HepG2 (cell line): ENCODE measurements at regions not wholly inside any gene's neighbourhood (a gene's known extent, or its start where the extent isn't known, plus 50 kb on each side); places are given as distances from the start of the nearest gene placed in this dataset.

Source experiments
- ATAC-seq: fragments of 200-7000 bp; cut with Tn5 transposase; 3 replicates; pipeline ENCODE4 v1.9.1; 2020; ENCODE audit warnings: mild to moderate bottlenecking, moderate library complexity
- BruUV-seq: library from RNA; stranded (reverse); fragments of 400-500 nt; replicated peaks from 2 replicates; lab custom pipeline; 2021; lab: Mats Ljungman, UMichigan
- CTCF ChIA-PET: fragments of 300-600 bp; formaldehyde crosslinking; extraction: SDS; loops from one replicate; lab custom pipeline; 2021; ENCODE audit warnings: low total read pairs, inconsistent platforms, low intra/inter-chr PET ratio; lab: Yijun Ruan, JAX
- POLR2A ChIA-PET: fragments of 350-600 bp; sonication (Branson Sonifier 250); formaldehyde crosslinking; loops from one replicate; lab custom pipeline; 2020; ENCODE audit warnings: antibody characterized with exemption, inconsistent platforms; lab: Yijun Ruan, JAX
- DNase-seq: peaks from one replicate; pipeline ENCODE4 v3.0.0-alpha.2; 2015; ENCODE audit warnings: low spot score
- FAIRE-seq: peaks from 3 replicates; lab custom pipeline; 2011; peaks lifted over from hg19 to GRCh38; lab: Jason Lieb, UNC
- H2AFZ ChIP-seq: one replicate; pipeline ENCODE4 v1.6.1; 2011; ENCODE audit warnings: low read length, inconsistent platforms
- H3K27ac ChIP-seq: fragments of 300-600 bp; 3 replicates; pipeline ENCODE4 v1.8.0; 2011; ENCODE audit warnings: mixed run types, mild to moderate bottlenecking, mixed read lengths, low read length, inconsistent platforms; ENCODE audit not compliant: insufficient read depth; ENCODE audit errors: extremely low read length
- H3K27me3 ChIP-seq, 2 experiments: fragments of 200-600 bp in 1 of 2; 2 replicates in 1 of 2; 3 replicates in 1 of 2; pipeline versions ENCODE4 v1.6.0 to v1.8.0; 2011; ENCODE audit warnings: low read length in 2 of 2, mild to moderate bottlenecking in 2 of 2, moderate library complexity in 2 of 2, inconsistent platforms in 1 of 2; ENCODE audit not compliant: insufficient read depth in 2 of 2, control insufficient read depth in 1 of 2
- H3K36me3 ChIP-seq, 2 experiments: fragments of 200-600 bp in 1 of 2; replicated peaks in 1 of 2; 2 replicates in 1 of 2; 3 replicates in 1 of 2; pipeline versions ENCODE4 v1.5.1 to v1.8.0; 2011; ENCODE audit warnings: low read length in 2 of 2, inconsistent platforms in 1 of 2; ENCODE audit not compliant: insufficient read depth in 2 of 2, control insufficient read depth in 1 of 2
- H3K4me1 ChIP-seq: 2 replicates; pipeline ENCODE4 v1.5.1; 2012; ENCODE audit warnings: low read length, inconsistent platforms; ENCODE audit not compliant: insufficient read depth
- H3K4me2 ChIP-seq: 2 replicates; pipeline ENCODE4 v1.6.0; 2011; ENCODE audit warnings: low read depth, low read length, inconsistent platforms
- H3K4me3 ChIP-seq, 3 experiments: fragments of 200-600 bp in 1 of 3; sonication (generic), shearing (Covaris generic) in 1 of 3; replicated peaks in 1 of 3; 2 replicates each; pipeline ENCODE4 v1.5.1; 2011 to 2016; ENCODE audit warnings: low read length in 3 of 3, inconsistent platforms in 2 of 3, low read depth in 2 of 3, mild to moderate bottlenecking in 2 of 3, control low read depth in 1 of 3, mixed read lengths in 1 of 3; ENCODE audit not compliant: insufficient read depth in 1 of 3
- H3K79me2 ChIP-seq: one replicate; pipeline ENCODE4 v1.6.1; 2011; ENCODE audit warnings: low read length, inconsistent platforms; ENCODE audit not compliant: insufficient read depth
- H3K9ac ChIP-seq: 2 replicates; pipeline ENCODE4 v1.6.0; 2011; ENCODE audit warnings: mild to moderate bottlenecking, low read depth, low read length, inconsistent platforms; ENCODE audit not compliant: insufficient read depth
- H3K9me3 ChIP-seq: 2 replicates; pipeline ENCODE4 v1.5.1; 2012; ENCODE audit warnings: mild to moderate bottlenecking, low read length
- H4K20me1 ChIP-seq: 2 replicates; pipeline ENCODE4 v1.6.0; 2011; ENCODE audit warnings: inconsistent platforms, mild to moderate bottlenecking, low read length, moderate library complexity; ENCODE audit not compliant: insufficient read depth
- CCDC6 ChIP-seq: sonication (generic); formaldehyde crosslinking; IDR thresholded peaks from 2 replicates; pipeline ENCODE4 v1.8.1; 2022; ENCODE audit warnings: mild to moderate bottlenecking, missing genetic modification reagents, moderate library complexity
- RAD21 ChIP-seq: fragments of 450-650 bp; formaldehyde crosslinking; IDR thresholded peaks from 2 replicates; pipeline ENCODE4 v1.5.0; 2020; ENCODE audit warnings: mild to moderate bottlenecking
- SP1 ChIP-seq, 2 experiments: fragments of 450-650 bp in 1 of 2; sonication (generic) in 1 of 2; formaldehyde crosslinking in 1 of 2; IDR thresholded peaks; 2 replicates each; pipeline versions ENCODE4 v1.4.0 to v1.6.1; 2016 to 2020; ENCODE audit warnings: missing genetic modification reagents in 1 of 2
- ZC3H13 ChIP-seq: sonication (generic); formaldehyde crosslinking; IDR thresholded peaks from 2 replicates; pipeline ENCODE4 v1.8.1; 2023; ENCODE audit warnings: mild to moderate bottlenecking, missing genetic modification reagents, moderate library complexity
- ZNF503 ChIP-seq: sonication (generic); formaldehyde crosslinking; IDR thresholded peaks from 2 replicates; pipeline ENCODE4 v1.4.0; 2020; ENCODE audit warnings: missing genetic modification reagents
- ZNF615 ChIP-seq: sonication (generic); formaldehyde crosslinking; IDR thresholded peaks from 2 replicates; pipeline ENCODE4 v1.5.0; 2020; ENCODE audit warnings: mild to moderate bottlenecking, missing genetic modification reagents, borderline replicate concordance
- ZNF816 ChIP-seq: sonication (generic); formaldehyde crosslinking; IDR thresholded peaks from 2 replicates; pipeline ENCODE4 v1.8.0; 2022; ENCODE audit warnings: missing genetic modification reagents, mild to moderate bottlenecking, borderline replicate concordance
- WGBS: methylation state at CpG from one replicate; pipeline ENCODE4 v1.1.6; 2017; ENCODE audit warnings: low lambda C conversion rate; 5-methylcytosine and 5-hydroxymethylcytosine counted together
- in situ Hi-C: cut with HindIII; loops from 2 replicates; pipeline ENCODE4 v1.10.0; 2017; ENCODE audit warnings: low pct_unique_long_range_greater_than_20kb; ENCODE audit not compliant: extremely low pct_ligation_motif_present
- intact Hi-C: fragments of 100-400 bp; cut with micrococcal nuclease; formaldehyde crosslinking; loops from one replicate; pipeline ENCODE4 v1.10.0; 2022; ENCODE audit not compliant: unreplicated experiment
- TF ChIP-seq, protein P1 (sequence below): IDR thresholded peaks from 2 replicates; pipeline ENCODE4 v1.6.1; 2018; ENCODE audit warnings: missing genetic modification reagents, mild to moderate bottlenecking, missing compliant biosample characterization

- FAIRE-seq, result no peak
- in situ Hi-C loops, result no loop called here
Measured at GRCh38 chr1:239861985-239862384, 229.7 kb upstream of the FMN2 start.

DNA sequence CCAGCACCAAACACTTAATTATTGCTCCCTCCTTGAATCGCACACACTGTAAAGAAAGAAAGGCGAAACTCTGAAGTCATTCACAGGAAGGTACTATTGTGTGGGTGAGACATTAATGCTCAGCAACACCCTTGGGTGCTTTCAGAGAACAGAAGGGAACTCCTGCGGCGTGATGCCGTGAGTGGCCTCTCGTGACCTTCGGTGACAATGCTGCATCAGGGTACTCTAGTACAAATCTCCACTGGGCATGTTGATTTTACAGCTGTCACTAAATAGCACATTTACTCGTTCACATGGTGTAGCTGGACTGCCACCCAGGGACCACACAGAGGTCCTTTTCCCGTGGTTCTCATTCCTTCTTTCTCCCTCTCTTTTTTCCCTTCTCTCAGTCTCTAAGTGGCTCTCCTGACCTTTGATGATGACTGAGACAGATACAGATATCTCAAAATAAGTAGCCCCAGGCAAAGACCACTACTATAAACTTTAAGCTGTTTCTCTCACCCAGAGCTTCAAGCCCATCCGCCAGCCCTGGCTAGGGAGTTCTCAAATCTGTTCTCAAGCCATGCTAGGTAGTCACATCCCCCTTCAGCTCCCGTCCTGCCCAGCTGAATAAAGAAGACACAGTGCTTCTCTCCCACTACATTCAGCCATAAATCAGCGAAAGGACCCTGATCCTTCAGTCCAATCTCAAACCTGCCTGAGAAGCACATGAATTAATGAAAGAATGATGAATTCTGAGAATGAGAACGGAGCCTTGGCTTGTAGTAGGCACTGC is 223.4 kb upstream of the FMN2 start:
- no peak overlapping the region for H3K4me2 ChIP-seq
- H3K4me3 ChIP-seq, result no peak overlapping the region
- CTCF ChIA-PET, result no interaction called here
- in situ Hi-C loops, result no loop called here
- H3K36me3 ChIP-seq, result no peaks in the 10 kb centered on the region
- H2AFZ ChIP-seq, result no peak overlapping the region
- H3K27ac ChIP-seq, result no peak overlapping the region
- no TSS peak for BruUV-seq
- H3K27me3 ChIP-seq, result no peaks in the 10 kb centered on the region; a peak in 1 of 5 replicates
- no peaks in the 10 kb centered on the region for H3K4me1 ChIP-seq
- no peaks in the 10 kb centered on the region for H3K79me2 ChIP-seq
- FAIRE-seq (no peak), ATAC-seq (no peak)
- TF ChIP-seq RAD21 (CRISPR knock-in tag) (no peak), ZNF816 (CRISPR knock-in tag) (no peak), SP1 (IDR thresholded peaks at IDR 0.05) (no peak), SP1 (CRISPR knock-in tag; IDR thresholded peaks at IDR 0.05) (no peak), ZNF503 (no peak), CCDC6 (CRISPR knock-in tag) (no peak), ZNF615 (CRISPR knock-in tag) (no peak)
- TF ChIP-seq, protein P1, sequence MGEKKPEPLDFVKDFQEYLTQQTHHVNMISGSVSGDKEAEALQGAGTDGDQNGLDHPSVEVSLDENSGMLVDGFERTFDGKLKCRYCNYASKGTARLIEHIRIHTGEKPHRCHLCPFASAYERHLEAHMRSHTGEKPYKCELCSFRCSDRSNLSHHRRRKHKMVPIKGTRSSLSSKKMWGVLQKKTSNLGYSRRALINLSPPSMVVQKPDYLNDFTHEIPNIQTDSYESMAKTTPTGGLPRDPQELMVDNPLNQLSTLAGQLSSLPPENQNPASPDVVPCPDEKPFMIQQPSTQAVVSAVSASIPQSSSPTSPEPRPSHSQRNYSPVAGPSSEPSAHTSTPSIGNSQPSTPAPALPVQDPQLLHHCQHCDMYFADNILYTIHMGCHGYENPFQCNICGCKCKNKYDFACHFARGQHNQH (CRISPR knock-in tag), result no peak
- TF ChIP-seq, all 625 proteins: peak for 0
- H3K9ac ChIP-seq, result no peak overlapping the region
- no peak for DNase-seq
- H4K20me1 ChIP-seq, result no peaks in the 10 kb centered on the region
- WGBS, result 46% methylated on average over 13 of the region's 13 CpGs
- intact Hi-C loops, result no loop called here
- no peaks in the 10 kb centered on the region for H3K9me3 ChIP-seq
- POLR2A ChIA-PET, result no interaction called here

More at GRCh38 chr1:239861985-239862384, 229.7 kb upstream of the FMN2 start:
- no TSS peak for BruUV-seq
- Histone ChIP-seq H3K27me3 (no peaks in the 10 kb centered on the region), H3K4me3 (no peak overlapping the region), H3K27ac (no peak overlapping the region), H3K9ac (no peak overlapping the region), H3K4me2 (no peak overlapping the region), H3K4me1 (no peaks in the 10 kb centered on the region), H3K36me3 (no peaks in the 10 kb centered on the region), H3K79me2 (no peaks in the 10 kb centered on the region), H3K9me3 (peaks cover 13% of the 10 kb centered on the region; the same call in 1 of the 2 replicates), H2AFZ (no peak overlapping the region), H4K20me1 (no peaks in the 10 kb centered on the region)
- ATAC-seq (no peak), DNase-seq (no peak)
- TF ChIP-seq ZC3H13 (CRISPR knock-in tag), result no peak
- ChIA-PET CTCF (no interaction called here), POLR2A (no interaction called here)
- intact Hi-C loops, result no loop called here
- 9% methylated on average over 1 of the region's 1 CpG for WGBS
